D721Med (cell line): ENCODE measurements at regions not wholly inside any gene's neighbourhood (a gene's known extent, or its start where the extent isn't known, plus 50 kb on each side); places are given as distances from the start of the nearest gene placed in this dataset.

Experiments used
- DNase-seq: peaks from one replicate; pipeline ENCODE4 v3.0.0; 2011; ENCODE audit warnings: low spot score; ENCODE audit not compliant: insufficient read length
- FAIRE-seq: peaks from 2 replicates; lab custom pipeline; 2011; peaks lifted over from hg19 to GRCh38; lab: Jason Lieb, UNC
- CTCF ChIP-seq: IDR thresholded peaks from 2 replicates; pipeline ENCODE4 v1.5.1; 2012; ENCODE audit warnings: mild to moderate bottlenecking, control low read depth; ENCODE audit not compliant: insufficient read depth; ENCODE audit errors: missing control alignments

DNA sequence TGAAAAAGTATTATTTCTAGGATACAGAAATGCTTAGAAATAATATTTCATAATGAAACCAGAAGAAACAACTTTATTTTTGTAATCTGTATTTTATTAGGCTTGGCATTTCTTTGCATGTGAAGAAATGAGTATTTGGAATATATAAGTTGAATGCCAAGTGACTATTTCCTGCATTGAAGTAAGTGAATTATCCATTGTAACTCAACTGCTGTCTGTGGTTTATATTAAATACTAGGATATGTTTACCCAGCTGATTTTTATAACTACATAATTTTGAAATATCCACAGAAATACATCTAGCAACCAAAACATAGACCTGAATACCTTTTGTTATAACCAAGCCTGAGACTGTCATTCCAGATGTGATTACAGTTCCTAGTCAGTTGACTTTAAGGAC lies 207.6 kb downstream of the THBS2 start:
- no peak for TF ChIP-seq CTCF
- no peak for FAIRE-seq
- no peak for DNase-seq

GRCh38 chr6:169045486-169045885 lies 208.2 kb downstream of the THBS2 start:
- DNase-seq, result no peak
- FAIRE-seq, result no peak
- TF ChIP-seq CTCF, result no peak

- DNase-seq (no peak), FAIRE-seq (no peak)
- TF ChIP-seq CTCF, result no peak
Measured at GRCh38 chr6:169044381-169045230, 209.0 kb downstream of the THBS2 start.

DNA sequence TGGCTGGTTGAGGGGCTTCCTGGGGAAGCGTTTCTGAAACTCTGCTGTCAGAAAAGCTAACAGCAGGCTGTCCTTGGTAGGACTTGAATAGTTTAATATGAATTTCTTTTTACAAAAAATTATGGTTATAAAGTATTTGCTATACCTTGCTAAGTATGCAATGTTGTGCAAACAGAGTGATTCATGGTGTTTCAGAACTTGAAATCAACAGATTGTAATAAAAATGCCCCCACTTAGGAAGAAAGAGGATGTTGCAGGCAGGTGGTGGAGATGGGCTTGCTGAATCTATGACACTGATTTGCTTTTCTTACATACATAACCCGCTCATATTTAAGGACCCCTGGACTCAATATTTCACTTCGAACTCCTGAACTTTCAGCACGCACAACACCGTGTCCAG lies 211.6 kb downstream of the THBS2 start:
- FAIRE-seq (no peak), DNase-seq (no peak)
- no peak for TF ChIP-seq CTCF

DNA sequence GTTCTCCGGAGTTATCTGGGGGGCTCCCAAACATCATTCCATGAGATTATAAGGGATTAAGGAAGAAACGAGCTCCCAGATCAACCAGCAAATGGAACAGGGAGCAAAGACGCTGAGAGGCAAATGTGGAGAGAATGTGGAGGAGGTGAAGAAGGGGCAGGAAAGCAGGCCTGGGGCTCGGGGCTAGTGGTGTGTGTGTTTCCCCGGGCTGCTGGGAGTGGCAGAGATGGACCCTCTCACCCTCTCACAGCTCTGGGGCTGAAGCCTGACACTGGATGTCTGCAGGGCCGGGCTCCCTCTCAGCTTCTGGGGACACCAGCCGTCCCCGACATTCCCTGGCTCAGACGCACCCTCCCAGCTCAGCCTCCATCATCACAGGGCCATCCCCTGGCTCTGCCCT lies 212.6 kb downstream of the THBS2 start:
- TF ChIP-seq CTCF, result no peak
- FAIRE-seq, result no peak
- DNase-seq, result no peak

- TF ChIP-seq CTCF, result no peak
- DNase-seq (no peak), FAIRE-seq (no peak)
Measured at GRCh38 chr6:169038691-169039090, 215.0 kb downstream of the THBS2 start.
